Endothelial cell of umbilical vein (primary cell): ENCODE measurements at regions not wholly inside any gene's neighbourhood (a gene's known extent, or its start where the extent isn't known, plus 50 kb on each side); places are given as distances from the start of the nearest gene placed in this dataset.

Experiments
- BruUV-seq: library from RNA; stranded (reverse); fragments of 400-500 nt; replicated peaks from 2 replicates; lab custom pipeline; 2021; lab: Mats Ljungman, UMichigan
- CTCF ChIA-PET: fragments of 300-600, 350-600 bp; sonication (Branson Sonifier 250); formaldehyde crosslinking; loops from one replicate; lab custom pipeline; 2021; ENCODE audit warnings: antibody characterized with exemption, inconsistent platforms; lab: Charles Lee
- POLR2A ChIA-PET: fragments of 300-600, 350-600 bp; sonication (Branson Sonifier 250); formaldehyde crosslinking; loops from one replicate; lab custom pipeline; 2021; ENCODE audit warnings: antibody characterized with exemption, inconsistent platforms; lab: Charles Lee
- DNase-seq: peaks from one replicate; pipeline ENCODE4 v3.0.0-alpha.2; 2011; ENCODE audit warnings: low read depth, low spot score
- FAIRE-seq: peaks from 2 replicates; lab custom pipeline; 2011; peaks lifted over from hg19 to GRCh38; lab: Jason Lieb, UNC
- H2AFZ ChIP-seq: 2 replicates; pipeline ENCODE4 v1.6.0; 2012; ENCODE audit warnings: low read depth, low read length, control low read depth, inconsistent platforms
- H3K27ac ChIP-seq: 2 replicates; pipeline ENCODE4 v1.5.1; 2011; ENCODE audit warnings: low read depth, mild to moderate bottlenecking, control low read depth, low read length, moderate library complexity; ENCODE audit not compliant: insufficient read depth
- H3K27me3 ChIP-seq, 2 experiments: 2 replicates each; pipeline versions ENCODE4 v1.6.0 to v1.6.1; 2011; ENCODE audit warnings: low read length in 2 of 2, mixed read lengths in 1 of 2; ENCODE audit not compliant: control insufficient read depth in 2 of 2, insufficient read depth in 2 of 2
- H3K36me3 ChIP-seq, 2 experiments: 2 replicates in 1 of 2; 3 replicates in 1 of 2; pipeline ENCODE4 v1.5.1; 2011; ENCODE audit warnings: low read length in 2 of 2, mild to moderate bottlenecking in 1 of 2, moderate library complexity in 1 of 2; ENCODE audit not compliant: control insufficient read depth in 2 of 2, insufficient read depth in 2 of 2; ENCODE audit errors: extremely low read depth in 1 of 2
- H3K4me1 ChIP-seq: 3 replicates; pipeline ENCODE4 v1.5.1; 2011; ENCODE audit warnings: mild to moderate bottlenecking, low read length; ENCODE audit not compliant: control insufficient read depth, insufficient read depth; ENCODE audit errors: extremely low read depth
- H3K4me2 ChIP-seq: 2 replicates; pipeline ENCODE4 v1.6.1; 2011; ENCODE audit warnings: low read length, control low read depth, mixed read lengths; ENCODE audit not compliant: insufficient read depth
- H3K4me3 ChIP-seq, 3 experiments: fragments of 200-600 bp in 1 of 3; sonication (generic), shearing (Covaris generic) in 1 of 3; replicated peaks in 1 of 3; 2 replicates each; pipeline ENCODE4 v1.5.1; 2011 to 2016; ENCODE audit warnings: control low read depth in 3 of 3, low read length in 3 of 3, mild to moderate bottlenecking in 2 of 3, inconsistent platforms in 1 of 3, low read depth in 1 of 3, moderate library complexity in 1 of 3; ENCODE audit not compliant: insufficient read depth in 1 of 3
- H3K79me2 ChIP-seq: 2 replicates; pipeline ENCODE4 v1.6.0; 2012; ENCODE audit warnings: low read length, inconsistent platforms; ENCODE audit not compliant: control insufficient read depth, insufficient read depth
- H3K9ac ChIP-seq: replicated peaks from 2 replicates; pipeline ENCODE3; 2011; ENCODE audit warnings: low read length, control low read depth; ENCODE audit not compliant: insufficient read depth; ENCODE audit errors: extremely low read depth
- H3K9me1 ChIP-seq: replicated peaks from 3 replicates; pipeline ENCODE4 v1.6.0; 2011; ENCODE audit warnings: mild to moderate bottlenecking, low read length; ENCODE audit not compliant: control insufficient read depth, insufficient read depth; ENCODE audit errors: extremely low read depth
- H3K9me3 ChIP-seq: replicated peaks from 2 replicates; pipeline ENCODE4 v1.5.1; 2012; ENCODE audit warnings: low read length, inconsistent platforms; ENCODE audit not compliant: control insufficient read depth, insufficient read depth
- H4K20me1 ChIP-seq: replicated peaks from 2 replicates; pipeline ENCODE3; 2011; ENCODE audit warnings: mild to moderate bottlenecking, low read length; ENCODE audit not compliant: control insufficient read depth, insufficient read depth; ENCODE audit errors: extremely low read depth
- EZH2 ChIP-seq: IDR thresholded peaks from 2 replicates; pipeline ENCODE4 v1.6.1; 2012; ENCODE audit warnings: borderline replicate concordance, low read depth, mild to moderate bottlenecking, moderate library complexity, low read length, inconsistent platforms; ENCODE audit not compliant: severe bottlenecking
- GATA2 ChIP-seq: IDR thresholded peaks from 2 replicates; pipeline ENCODE4 v1.7.0; 2011; ENCODE audit warnings: low read depth, mild to moderate bottlenecking, moderate library complexity, mixed read lengths, low read length; ENCODE audit not compliant: insufficient read length, insufficient read depth
- JUN ChIP-seq: IDR thresholded peaks from 2 replicates; pipeline ENCODE4 v1.6.1; 2011; ENCODE audit warnings: borderline replicate concordance, low read depth; ENCODE audit not compliant: insufficient read length, insufficient read depth
- MYC ChIP-seq: IDR thresholded peaks from one replicate; pipeline ENCODE4 v1.6.1; 2011; ENCODE audit warnings: mild to moderate bottlenecking, low read depth, low read length
- POLR2A ChIP-seq: IDR thresholded peaks from 2 replicates; pipeline ENCODE4 v1.6.1; 2012; ENCODE audit warnings: low read depth, mild to moderate bottlenecking, control low read depth, low read length
- POLR2AphosphoS5 ChIP-seq: IDR thresholded peaks from 2 replicates; pipeline ENCODE4 v1.6.1; 2012; ENCODE audit warnings: low read depth, mild to moderate bottlenecking, control low read depth, low read length, moderate library complexity; ENCODE audit not compliant: insufficient read depth
- dilution Hi-C: fragments of 300-500 bp; cut with MboI; formaldehyde crosslinking; loops from one replicate; pipeline ENCODE4 v1.15.0; 2019; ENCODE audit warnings: low sequenced_read_pairs; ENCODE audit not compliant: extremely low pct_ligation_motif_present
- intact Hi-C: fragments of 100-400 bp; cut with micrococcal nuclease; formaldehyde crosslinking; loops from one replicate; pipeline ENCODE4 v1.10.0; 2022
- TF ChIP-seq, protein P1 (sequence below), 2 donors: IDR thresholded peaks; 1 replicate in 1 of 2; 2 replicates in 1 of 2; pipeline ENCODE4 v1.5.1; 2011; ENCODE audit warnings: low read length in 2 of 2, mild to moderate bottlenecking in 2 of 2, moderate library complexity in 2 of 2, control low read depth in 1 of 2, inconsistent platforms in 1 of 2, low read depth in 1 of 2; ENCODE audit not compliant: insufficient read depth in 1 of 2; ENCODE audit errors: extremely low read depth in 1 of 2
- TF ChIP-seq, protein P2 (sequence below): IDR thresholded peaks from 2 replicates; pipeline ENCODE4 v1.6.1; 2011; ENCODE audit not compliant: insufficient read depth, insufficient read length

GRCh38 chr6:148074291-148074690, 268.3 kb upstream of the SASH1 start:
- TF ChIP-seq JUN (no peak), MYC (no peak), POLR2A (no peak), POLR2AphosphoS5 (no peak), GATA2 (no peak)
- CTCF ChIA-PET = interaction anchor here (1.0 kb wide), 1 partner anchor 9 kb away, joined by 3 read pairs; no protein-coding TSS in a partner anchor
- DNase-seq = no peak
- H3K79me2 ChIP-seq = no peaks in the 10 kb centered on the region
- H3K27me3 ChIP-seq = no peaks in the 10 kb centered on the region
- no peak overlapping the region for H2AFZ ChIP-seq
- peaks cover 4% of the 10 kb centered on the region for H3K4me1 ChIP-seq
- FAIRE-seq = no peak
- no TSS peak for BruUV-seq
- H3K4me2 ChIP-seq = no peak overlapping the region
- no peaks in the 10 kb centered on the region for H3K9me3 ChIP-seq
- H3K9me1 ChIP-seq = no peaks in the 10 kb centered on the region
- dilution Hi-C loops = no loop called here
- H3K27ac ChIP-seq = no peak overlapping the region
- no peaks in the 10 kb centered on the region for H4K20me1 ChIP-seq
- POLR2A ChIA-PET = no interaction called here
- intact Hi-C loops = no loop called here
- no peak overlapping the region for H3K4me3 ChIP-seq
- no peak overlapping the region for H3K9ac ChIP-seq
- no peaks in the 10 kb centered on the region for H3K36me3 ChIP-seq

GRCh38 chr6:148074738-148075137, 267.9 kb upstream of the SASH1 start:
- no peaks in the 10 kb centered on the region for H4K20me1 ChIP-seq
- H3K9me3 ChIP-seq = no peaks in the 10 kb centered on the region
- peaks cover 4% of the 10 kb centered on the region for H3K4me1 ChIP-seq
- FAIRE-seq (no peak), DNase-seq (no peak)
- no peak overlapping the region for H3K4me3 ChIP-seq
- no peaks in the 10 kb centered on the region for H3K79me2 ChIP-seq
- TF ChIP-seq, protein P1, sequence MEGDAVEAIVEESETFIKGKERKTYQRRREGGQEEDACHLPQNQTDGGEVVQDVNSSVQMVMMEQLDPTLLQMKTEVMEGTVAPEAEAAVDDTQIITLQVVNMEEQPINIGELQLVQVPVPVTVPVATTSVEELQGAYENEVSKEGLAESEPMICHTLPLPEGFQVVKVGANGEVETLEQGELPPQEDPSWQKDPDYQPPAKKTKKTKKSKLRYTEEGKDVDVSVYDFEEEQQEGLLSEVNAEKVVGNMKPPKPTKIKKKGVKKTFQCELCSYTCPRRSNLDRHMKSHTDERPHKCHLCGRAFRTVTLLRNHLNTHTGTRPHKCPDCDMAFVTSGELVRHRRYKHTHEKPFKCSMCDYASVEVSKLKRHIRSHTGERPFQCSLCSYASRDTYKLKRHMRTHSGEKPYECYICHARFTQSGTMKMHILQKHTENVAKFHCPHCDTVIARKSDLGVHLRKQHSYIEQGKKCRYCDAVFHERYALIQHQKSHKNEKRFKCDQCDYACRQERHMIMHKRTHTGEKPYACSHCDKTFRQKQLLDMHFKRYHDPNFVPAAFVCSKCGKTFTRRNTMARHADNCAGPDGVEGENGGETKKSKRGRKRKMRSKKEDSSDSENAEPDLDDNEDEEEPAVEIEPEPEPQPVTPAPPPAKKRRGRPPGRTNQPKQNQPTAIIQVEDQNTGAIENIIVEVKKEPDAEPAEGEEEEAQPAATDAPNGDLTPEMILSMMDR (IDR thresholded peaks at IDR 0.05; ENCODE audit: extremely low read depth in 1 of 2, insufficient read depth in 1 of 2, low read depth in 1 of 2, low read length in 2 of 2) = no peak
- TF ChIP-seq, protein P2, sequence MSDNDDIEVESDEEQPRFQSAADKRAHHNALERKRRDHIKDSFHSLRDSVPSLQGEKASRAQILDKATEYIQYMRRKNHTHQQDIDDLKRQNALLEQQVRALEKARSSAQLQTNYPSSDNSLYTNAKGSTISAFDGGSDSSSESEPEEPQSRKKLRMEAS = no peak
- TF ChIP-seq GATA2 (no peak), POLR2AphosphoS5 (no peak), MYC (no peak), EZH2 (no peak), POLR2A (no peak)
- dilution Hi-C loops (no loop called here), intact Hi-C loops (no loop called here)
- no peak overlapping the region for H3K9ac ChIP-seq
- no TSS peak for BruUV-seq
- H2AFZ ChIP-seq = no peak overlapping the region
- no peaks in the 10 kb centered on the region for H3K9me1 ChIP-seq
- no peaks in the 10 kb centered on the region for H3K36me3 ChIP-seq
- H3K4me2 ChIP-seq = no peak overlapping the region
- H3K27me3 ChIP-seq = no peaks in the 10 kb centered on the region
- ChIA-PET POLR2A (no interaction called here), CTCF (no interaction called here)
- H3K27ac ChIP-seq = no peak overlapping the region
